ENCODE measurements at regions not wholly inside any gene's neighbourhood (a gene's known extent, or its start where the extent isn't known, plus 50 kb on each side); places are given as distances from the start of the nearest gene placed in this dataset.

- no peak for DNase-seq
Observed at GRCh38 chr14:87080146-87080545, 912.8 kb downstream of the GALC start.

- DNase-seq: no peak
Observed at GRCh38 chr14:87079416-87079815, 913.6 kb downstream of the GALC start.

- DNase-seq: no peak
Observed at GRCh38 chr14:87076922-87077321, 916.1 kb downstream of the GALC start.

GRCh38 chr14:87076146-87076545 is 916.8 kb downstream of the GALC start:
- no peak for DNase-seq

- DNase-seq: no peak
Observed at GRCh38 chr14:87073880-87074570, 919.0 kb downstream of the GALC start.

GRCh38 chr14:87067591-87067990 is 925.4 kb downstream of the GALC start:
- no peak for DNase-seq

- DNase-seq: no peak
Observed at GRCh38 chr14:87067061-87067460, 925.9 kb downstream of the GALC start.

- no peak for DNase-seq
Observed at GRCh38 chr14:87066221-87066817, 926.7 kb downstream of the GALC start.

GRCh38 chr14:87065366-87065765 is 927.6 kb downstream of the GALC start:
- no peak for DNase-seq

GRCh38 chr14:87063181-87063580 is 929.8 kb downstream of the GALC start:
- DNase-seq: no peak

- no peak for DNase-seq
Observed at GRCh38 chr14:87060405-87060804, 932.6 kb downstream of the GALC start.

GRCh38 chr14:87059060-87059839 is 933.7 kb downstream of the GALC start:
- no peak for DNase-seq

GRCh38 chr14:87055007-87055406 is 938.0 kb downstream of the GALC start:
- no peak for DNase-seq

GRCh38 chr14:87052646-87053225 is 940.2 kb downstream of the GALC start:
- no peak for DNase-seq

- DNase-seq: no peak
Observed at GRCh38 chr14:87050421-87050820, 942.6 kb downstream of the GALC start.

GRCh38 chr14:87049950-87050349 is 943.0 kb downstream of the GALC start:
- peak; percentile 27 for DNase-seq

GRCh38 chr14:87046960-87047359 is 946.0 kb downstream of the GALC start:
- no peak for DNase-seq

GRCh38 chr14:87045956-87046355 is 947.0 kb downstream of the GALC start:
- DNase-seq: no peak

GRCh38 chr14:87045246-87045645 is 947.7 kb downstream of the GALC start:
- no peak for DNase-seq

- no peak for DNase-seq
Observed at GRCh38 chr14:87044807-87045206, 948.2 kb downstream of the GALC start.

- no peak for DNase-seq
Observed at GRCh38 chr14:87043667-87044200, 949.2 kb downstream of the GALC start.

GRCh38 chr14:87042354-87042753 is 950.6 kb downstream of the GALC start:
- DNase-seq: no peak

- DNase-seq: no peak
Observed at GRCh38 chr14:87041290-87042020, 951.5 kb downstream of the GALC start.

All from T1000 (cell line).